H1 (cell line): ENCODE measurements at regions not wholly inside any gene's neighbourhood (a gene's known extent, or its start where the extent isn't known, plus 50 kb on each side); places are given as distances from the start of the nearest gene placed in this dataset.

ENCODE experiments used
- CTCF ChIA-PET: fragments of 300-600 bp; sonication (Branson Sonifier 250); formaldehyde crosslinking; loops from one replicate; lab custom pipeline; 2021; ENCODE audit not compliant: partially characterized antibody; lab: Charles Lee
- POLR2A ChIA-PET: fragments of 300-600 bp; sonication (Branson Sonifier 250); formaldehyde crosslinking; loops from one replicate; lab custom pipeline; 2021; ENCODE audit warnings: inconsistent platforms; ENCODE audit not compliant: partially characterized antibody; lab: Charles Lee
- DNase-seq, 2 experiments: peaks; one replicate each; pipeline versions ENCODE4 v3.0.0 to v3.0.0-alpha.2; 2010 to 2022; ENCODE audit warnings: low spot score in 2 of 2, low read depth in 1 of 2, mixed read lengths in 1 of 2
- FAIRE-seq: peaks from 2 replicates; lab custom pipeline; 2011; peaks lifted over from hg19 to GRCh38; lab: Jason Lieb, UNC
- H2AFZ ChIP-seq: 2 replicates; pipeline ENCODE4 v1.8.1; 2012; ENCODE audit warnings: low read length, inconsistent platforms
- H2AK5ac ChIP-seq: 2 replicates; pipeline ENCODE4 v1.6.1; 2013; ENCODE audit warnings: low read depth, low read length
- H2BK120ac ChIP-seq: replicated peaks from 2 replicates; pipeline ENCODE3; 2013; ENCODE audit warnings: low read depth, low read length, inconsistent platforms
- H2BK12ac ChIP-seq: 2 replicates; pipeline ENCODE4 v1.6.1; 2013; ENCODE audit warnings: low read depth, low read length
- H2BK15ac ChIP-seq: 2 replicates; pipeline ENCODE4 v1.6.1; 2013; ENCODE audit warnings: low read length
- H2BK20ac ChIP-seq: 2 replicates; pipeline ENCODE4 v1.6.1; 2013; ENCODE audit warnings: low read length
- H2BK5ac ChIP-seq: 2 replicates; pipeline ENCODE4 v1.6.1; 2013; ENCODE audit warnings: low read depth, low read length
- H3K14ac ChIP-seq: 2 replicates; pipeline ENCODE4 v1.6.1; 2013; ENCODE audit warnings: inconsistent platforms; ENCODE audit not compliant: insufficient read length
- H3K18ac ChIP-seq: 2 replicates; pipeline ENCODE4 v1.6.1; 2013; ENCODE audit warnings: low read length; ENCODE audit errors: extremely low read depth
- H3K23ac ChIP-seq: 2 replicates; pipeline ENCODE4 v1.6.1; 2013; ENCODE audit warnings: inconsistent platforms; ENCODE audit not compliant: insufficient read length
- H3K23me2 ChIP-seq: 2 replicates; pipeline ENCODE4 v1.6.1; 2013; ENCODE audit warnings: low read depth, low read length
- H3K27ac ChIP-seq: 2 replicates; pipeline ENCODE4 v1.6.1; 2011; ENCODE audit warnings: low read depth, low read length, inconsistent platforms
- H3K27me3 ChIP-seq, 4 experiments: replicated peaks in 1 of 4; 1 replicate in 1 of 4; 2 replicates in 3 of 4; pipeline versions ENCODE4 v1.6.1 to v1.8.1; 2011 to 2013; ENCODE audit warnings: low read length in 3 of 4, mild to moderate bottlenecking in 3 of 4, inconsistent platforms in 2 of 4, mixed read lengths in 2 of 4, moderate library complexity in 1 of 4; ENCODE audit not compliant: control insufficient read depth in 3 of 4, insufficient read depth in 3 of 4; ENCODE audit errors: extremely low read depth in 1 of 4
- H3K36me3 ChIP-seq, 4 experiments: 2 replicates each; pipeline versions ENCODE4 v1.6.1 to v1.8.1; 2011 to 2013; ENCODE audit warnings: mild to moderate bottlenecking in 4 of 4, low read length in 3 of 4, moderate library complexity in 2 of 4, control low read depth in 1 of 4, inconsistent platforms in 1 of 4; ENCODE audit not compliant: insufficient read depth in 4 of 4, control insufficient read depth in 2 of 4
- H3K4ac ChIP-seq: replicated peaks from 2 replicates; pipeline ENCODE3; 2013; ENCODE audit warnings: low read length, low read depth, mixed read lengths, inconsistent platforms; ENCODE audit not compliant: insufficient read length
- H3K4me1 ChIP-seq, 4 experiments: replicated peaks in 1 of 4; 1 replicate in 1 of 4; 2 replicates in 3 of 4; pipeline versions ENCODE4 v1.6.1 to v1.8.1; 2011 to 2013; ENCODE audit warnings: low read length in 3 of 4, inconsistent platforms in 2 of 4, mixed read lengths in 1 of 4; ENCODE audit not compliant: insufficient read depth in 4 of 4, control insufficient read depth in 3 of 4
- H3K4me2 ChIP-seq, 2 experiments: 2 replicates each; pipeline versions ENCODE4 v1.6.1 to v1.8.1; 2011 to 2013; ENCODE audit warnings: low read depth in 2 of 2, low read length in 2 of 2, control low read depth in 1 of 2, inconsistent platforms in 1 of 2, mild to moderate bottlenecking in 1 of 2; ENCODE audit not compliant: insufficient read depth in 1 of 2
- H3K4me3 ChIP-seq, 4 experiments: fragments of 200-600, 300-600 bp in 1 of 4; sonication (generic), shearing (Covaris generic), sonication (Bioruptor Twin) in 1 of 4; 2 replicates each; pipeline versions ENCODE4 v1.5.1 to v1.8.1; 2011 to 2016; ENCODE audit warnings: low read length in 4 of 4, low read depth in 3 of 4, control low read depth in 2 of 4, inconsistent platforms in 2 of 4, mild to moderate bottlenecking in 2 of 4, mixed read lengths in 1 of 4, moderate library complexity in 1 of 4; ENCODE audit not compliant: insufficient read depth in 2 of 4; ENCODE audit errors: extremely low read depth in 1 of 4
- H3K56ac ChIP-seq: replicated peaks from 2 replicates; pipeline ENCODE3; 2013; ENCODE audit warnings: low read depth, mild to moderate bottlenecking, mixed read lengths, low read length, inconsistent platforms; ENCODE audit not compliant: insufficient read length
- H3K79me1 ChIP-seq: 2 replicates; pipeline ENCODE4 v1.6.1; 2013; ENCODE audit warnings: low read depth, low read length, control low read depth
- H3K79me2 ChIP-seq, 2 experiments: 2 replicates each; pipeline versions ENCODE4 v1.6.1 to v1.8.1; 2012 to 2013; ENCODE audit warnings: low read length in 2 of 2, mild to moderate bottlenecking in 2 of 2, inconsistent platforms in 1 of 2; ENCODE audit not compliant: insufficient read depth in 2 of 2, control insufficient read depth in 1 of 2
- H3K9ac ChIP-seq, 4 experiments: replicated peaks in 1 of 4; 1 replicate in 1 of 4; 2 replicates in 3 of 4; pipeline versions ENCODE4 v1.6.1 to v1.8.1; 2011 to 2013; ENCODE audit warnings: low read depth in 3 of 4, low read length in 3 of 4, control low read depth in 2 of 4, mild to moderate bottlenecking in 2 of 4, moderate library complexity in 2 of 4, inconsistent platforms in 1 of 4; ENCODE audit errors: extremely low read depth in 1 of 4
- H3K9me3 ChIP-seq, 2 experiments: 2 replicates each; pipeline versions ENCODE4 v1.6.1 to v1.8.1; 2012 to 2013; ENCODE audit warnings: mild to moderate bottlenecking in 2 of 2, moderate library complexity in 2 of 2, control low read depth in 1 of 2, inconsistent platforms in 1 of 2, low read depth in 1 of 2, low read length in 1 of 2, mixed read lengths in 1 of 2; ENCODE audit not compliant: insufficient read depth in 2 of 2
- H4K20me1 ChIP-seq, 2 experiments: replicated peaks in 1 of 2; 2 replicates each; pipeline versions ENCODE3 to v1.8.1; 2011 to 2013; ENCODE audit warnings: inconsistent platforms in 2 of 2, low read length in 2 of 2, mild to moderate bottlenecking in 1 of 2; ENCODE audit not compliant: insufficient read depth in 2 of 2, control insufficient read depth in 1 of 2
- H4K5ac ChIP-seq: 2 replicates; pipeline ENCODE4 v1.6.1; 2013; ENCODE audit warnings: low read length, low read depth, mixed read lengths, inconsistent platforms; ENCODE audit not compliant: insufficient read length
- H4K8ac ChIP-seq: 2 replicates; pipeline ENCODE4 v1.8.0; 2013; ENCODE audit warnings: mild to moderate bottlenecking, moderate library complexity, low read length, inconsistent platforms; ENCODE audit not compliant: insufficient read depth; ENCODE audit errors: extremely low read depth
- H4K91ac ChIP-seq: replicated peaks from 2 replicates; pipeline ENCODE3; 2013; ENCODE audit warnings: low read length, mixed read lengths, inconsistent platforms; ENCODE audit not compliant: insufficient read length
- ATF2 ChIP-seq: IDR thresholded peaks from 2 replicates; pipeline ENCODE4 v1.6.1; 2012; ENCODE audit warnings: low read length, inconsistent platforms
- CEBPB ChIP-seq: IDR thresholded peaks from 2 replicates; pipeline ENCODE4 v1.6.1; 2012; ENCODE audit warnings: low read depth, low read length
- GTF2F1 ChIP-seq: IDR thresholded peaks from 2 replicates; pipeline ENCODE4 v1.6.1; 2012; ENCODE audit warnings: low read depth, low read length, improper control_type of control experiment, borderline replicate concordance
- HDAC2 ChIP-seq, 2 experiments: fragments of 300-600 bp in 1 of 2; sonication (generic) in 1 of 2; IDR thresholded peaks; 2 replicates each; pipeline ENCODE4 v1.6.1; 2011 to 2012; ENCODE audit warnings: low read depth in 2 of 2, low read length in 2 of 2, mild to moderate bottlenecking in 2 of 2, moderate library complexity in 2 of 2, borderline replicate concordance in 1 of 2, inconsistent platforms in 1 of 2
- SP2 ChIP-seq: IDR thresholded peaks from 2 replicates; pipeline ENCODE4 v1.6.1; 2012; ENCODE audit warnings: mild to moderate bottlenecking, low read length, inconsistent platforms
- WGBS, 2 experiments: shearing (Covaris generic) in 1 of 2; methylation state at CpG; one replicate each; pipeline versions ENCODE4 v1.1.6 to v1.1.7; 2013 to 2015; ENCODE audit warnings: low lambda C conversion rate in 2 of 2, mixed read lengths in 2 of 2, inconsistent platforms in 1 of 2, low coverage in 1 of 2, missing lambda C conversion rate in 1 of 2; ENCODE audit not compliant: insufficient replicate concordance in 2 of 2, insufficient coverage in 1 of 2, insufficient read length in 1 of 2; ENCODE audit errors: extremely low coverage in 1 of 2, missing lambda C conversion rate in 1 of 2; 5-methylcytosine and 5-hydroxymethylcytosine counted together

DNA sequence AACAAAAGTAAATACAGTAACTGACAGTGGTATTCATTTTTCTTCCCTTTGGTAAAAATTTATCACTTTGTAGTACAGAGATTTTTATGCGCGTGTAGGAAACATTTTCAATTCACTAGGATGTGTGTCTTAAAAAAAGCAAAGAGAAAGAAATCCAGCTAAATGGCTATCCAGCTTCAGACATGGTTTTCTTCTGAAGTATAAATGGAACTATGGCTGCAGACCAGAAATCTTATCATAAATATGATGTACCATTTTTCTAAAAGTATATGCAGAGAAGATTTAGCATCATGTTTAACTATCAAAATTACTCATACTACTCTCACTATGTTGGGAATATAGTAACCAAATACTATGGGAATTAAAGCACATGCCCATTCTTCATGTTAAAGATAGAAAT, 328.4 kb upstream of the SMIM30 start:
- H2BK5ac ChIP-seq, result no peak overlapping the region
- H4K5ac ChIP-seq, result no peak overlapping the region
- H3K36me3 ChIP-seq, result no peaks in the 10 kb centered on the region
- no peak overlapping the region for H3K9ac ChIP-seq
- no peaks in the 10 kb centered on the region for H4K20me1 ChIP-seq
- H2AK5ac ChIP-seq, result no peak overlapping the region
- H2BK120ac ChIP-seq, result no peak overlapping the region
- H3K27ac ChIP-seq, result no peak overlapping the region
- no peak overlapping the region for H3K4me3 ChIP-seq
- CTCF ChIA-PET, result interaction anchor here (0.7 kb wide), 1 partner anchor 40 kb away, joined by 3 read pairs; no protein-coding TSS in a partner anchor
- no peak overlapping the region for H3K18ac ChIP-seq
- no peak overlapping the region for H3K23ac ChIP-seq
- no peaks in the 10 kb centered on the region for H3K27me3 ChIP-seq
- H3K23me2 ChIP-seq, result no peaks in the 10 kb centered on the region
- H2AFZ ChIP-seq, result no peak overlapping the region
- H4K91ac ChIP-seq, result no peak overlapping the region
- H3K4ac ChIP-seq, result no peak overlapping the region
- H3K9me3 ChIP-seq, result peaks cover 3 to 18% of the 10 kb centered on the region in 2 experiments; a peak in 2 of 4 replicates
- DNase-seq (no peak), FAIRE-seq (no peak)
- no peak overlapping the region for H2BK20ac ChIP-seq
- no peak overlapping the region for H4K8ac ChIP-seq
- H3K4me2 ChIP-seq, result no peak overlapping the region
- no peak overlapping the region for H3K14ac ChIP-seq
- TF ChIP-seq ATF2 (no peak), HDAC2 (IDR thresholded peaks at IDR 0.05; ENCODE audit: borderline replicate concordance in 1 of 2, low read depth in 2 of 2, low read length in 2 of 2) (no peak), GTF2F1 (no peak), SP2 (no peak), CEBPB (no peak)
- H3K79me2 ChIP-seq, result no peaks in the 10 kb centered on the region
- H2BK15ac ChIP-seq, result no peak overlapping the region
- WGBS, 2 experiments, result 88% methylated on average over 2 of the region's 2 CpGs; no CpG with 5 or more reads in 1 of the 2 experiments
- no peak overlapping the region for H3K56ac ChIP-seq
- no peak overlapping the region for H2BK12ac ChIP-seq
- H3K79me1 ChIP-seq, result no peaks in the 10 kb centered on the region
- POLR2A ChIA-PET, result no interaction called here
- no peaks in the 10 kb centered on the region for H3K4me1 ChIP-seq
